HEK293T (cell line): ENCODE measurements at regions not wholly inside any gene's neighbourhood (a gene's known extent, or its start where the extent isn't known, plus 50 kb on each side); places are given as distances from the start of the nearest gene placed in this dataset.

Experiments used
- CTCF ChIA-PET: fragments of 350-600 bp; formaldehyde crosslinking; extraction: SDS; loops from one replicate; lab custom pipeline; 2021; ENCODE audit warnings: antibody characterized with exemption, inconsistent platforms; lab: Yijun Ruan, JAX
- POLR2A ChIA-PET: fragments of 350-600 bp; formaldehyde crosslinking; extraction: SDS; loops from one replicate; lab custom pipeline; 2020; ENCODE audit warnings: antibody characterized with exemption, inconsistent platforms; lab: Yijun Ruan, JAX
- DNase-seq: peaks from one replicate; pipeline ENCODE4 v3.0.0; 2012; ENCODE audit warnings: mixed read lengths; ENCODE audit errors: extremely low spot score
- ARNT ChIP-seq: fragments of 450-650 bp; IDR thresholded peaks from 2 replicates; pipeline ENCODE4 v1.6.1; 2017; ENCODE audit warnings: mild to moderate bottlenecking
- BHLHE40 ChIP-seq: fragments of 450-650 bp; IDR thresholded peaks from 2 replicates; pipeline ENCODE4 v1.6.1; 2016; ENCODE audit warnings: mild to moderate bottlenecking, moderate library complexity, borderline replicate concordance
- CTBP1 ChIP-seq: fragments of 450-650 bp; IDR thresholded peaks from 2 replicates; pipeline ENCODE4 v1.6.1; 2016; ENCODE audit warnings: borderline replicate concordance
- ELF4 ChIP-seq: fragments of 450-650 bp; IDR thresholded peaks from 2 replicates; pipeline ENCODE4 v1.6.1; 2017; ENCODE audit warnings: antibody characterized with exemption
- FOXA1 ChIP-seq: fragments of 450-650 bp; IDR thresholded peaks from 2 replicates; pipeline ENCODE4 v1.6.1; 2016; ENCODE audit warnings: mild to moderate bottlenecking
- FOXK2 ChIP-seq: fragments of 450-650 bp; IDR thresholded peaks from 2 replicates; pipeline ENCODE4 v1.6.1; 2016; ENCODE audit warnings: mild to moderate bottlenecking
- FOXM1 ChIP-seq: fragments of 450-650 bp; IDR thresholded peaks from 2 replicates; pipeline ENCODE4 v1.6.1; 2017; ENCODE audit warnings: mild to moderate bottlenecking, borderline replicate concordance
- HDGF ChIP-seq: fragments of 450-650 bp; IDR thresholded peaks from 2 replicates; pipeline ENCODE4 v1.6.1; 2017; ENCODE audit warnings: antibody characterized with exemption, borderline replicate concordance
- L3MBTL2 ChIP-seq: fragments of 450-650 bp; conservative IDR thresholded peaks from 2 replicates; pipeline ENCODE4 v1.6.1; 2016; ENCODE audit warnings: mild to moderate bottlenecking
- LEF1 ChIP-seq: fragments of 450-650 bp; IDR thresholded peaks from 2 replicates; pipeline ENCODE4 v1.6.1; 2017; ENCODE audit warnings: mild to moderate bottlenecking, borderline replicate concordance
- NFRKB ChIP-seq: fragments of 450-650 bp; IDR thresholded peaks from 2 replicates; pipeline ENCODE4 v1.6.1; 2016; ENCODE audit warnings: mild to moderate bottlenecking, moderate library complexity
- PKNOX1 ChIP-seq: fragments of 450-650 bp; IDR thresholded peaks from 2 replicates; pipeline ENCODE4 v1.6.1; 2016
- SP1 ChIP-seq: fragments of 450-650 bp; IDR thresholded peaks from 2 replicates; pipeline ENCODE4 v1.6.1; 2017
- SUZ12 ChIP-seq: fragments of 450-650 bp; IDR thresholded peaks from 2 replicates; pipeline ENCODE4 v1.6.1; 2016; ENCODE audit warnings: mild to moderate bottlenecking
- TARDBP ChIP-seq: fragments of 450-650 bp; IDR thresholded peaks from 2 replicates; pipeline ENCODE4 v1.6.1; 2016
- ZNF384 ChIP-seq: fragments of 450-650 bp; IDR thresholded peaks from 2 replicates; pipeline ENCODE4 v1.6.1; 2016

- DNase-seq, result no peak
- CTCF ChIA-PET, result no interaction called here
- no peak for TF ChIP-seq FOXM1
- TF ChIP-seq NFRKB, result no peak
- no peak for TF ChIP-seq ELF4
- TF ChIP-seq SP1, result no peak
- TF ChIP-seq FOXK2, result no peak
- TF ChIP-seq ZNF384, result no peak
- TF ChIP-seq FOXA1, result no peak
- TF ChIP-seq BHLHE40, result no peak
- TF ChIP-seq L3MBTL2, result no peak
- POLR2A ChIA-PET, result interaction anchor here (0.7 kb wide), 1 partner anchor 10 kb away, joined by 4 read pairs; no protein-coding TSS in a partner anchor
Observed at GRCh38 chr3:72322264-72322976, 525.8 kb downstream of the SHQ1 start.

DNA sequence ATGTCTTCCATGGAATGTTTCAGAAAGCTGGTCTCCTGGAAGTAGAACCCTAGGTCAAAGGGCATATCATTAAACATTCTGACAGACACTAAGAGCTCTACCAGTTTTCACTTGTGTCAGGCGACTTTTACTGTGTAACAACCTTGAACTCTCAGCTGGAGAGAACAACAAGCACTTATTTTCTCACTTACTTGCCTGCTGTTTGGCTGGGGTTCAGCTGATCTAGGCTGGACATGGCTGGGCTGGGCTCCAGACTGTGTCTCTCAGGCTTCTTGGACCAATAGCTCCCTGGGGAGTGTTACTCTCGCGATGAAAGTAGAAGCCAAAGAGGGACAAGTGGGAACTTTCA is 527.3 kb downstream of the SHQ1 start:
- POLR2A ChIA-PET, result no interaction called here
- TF ChIP-seq CTBP1, result no peak
- no peak for TF ChIP-seq SUZ12
- no peak for TF ChIP-seq TARDBP
- no peak for TF ChIP-seq FOXM1
- no peak for TF ChIP-seq L3MBTL2
- TF ChIP-seq HDGF, result no peak
- CTCF ChIA-PET, result no interaction called here
- DNase-seq, result no peak

DNA sequence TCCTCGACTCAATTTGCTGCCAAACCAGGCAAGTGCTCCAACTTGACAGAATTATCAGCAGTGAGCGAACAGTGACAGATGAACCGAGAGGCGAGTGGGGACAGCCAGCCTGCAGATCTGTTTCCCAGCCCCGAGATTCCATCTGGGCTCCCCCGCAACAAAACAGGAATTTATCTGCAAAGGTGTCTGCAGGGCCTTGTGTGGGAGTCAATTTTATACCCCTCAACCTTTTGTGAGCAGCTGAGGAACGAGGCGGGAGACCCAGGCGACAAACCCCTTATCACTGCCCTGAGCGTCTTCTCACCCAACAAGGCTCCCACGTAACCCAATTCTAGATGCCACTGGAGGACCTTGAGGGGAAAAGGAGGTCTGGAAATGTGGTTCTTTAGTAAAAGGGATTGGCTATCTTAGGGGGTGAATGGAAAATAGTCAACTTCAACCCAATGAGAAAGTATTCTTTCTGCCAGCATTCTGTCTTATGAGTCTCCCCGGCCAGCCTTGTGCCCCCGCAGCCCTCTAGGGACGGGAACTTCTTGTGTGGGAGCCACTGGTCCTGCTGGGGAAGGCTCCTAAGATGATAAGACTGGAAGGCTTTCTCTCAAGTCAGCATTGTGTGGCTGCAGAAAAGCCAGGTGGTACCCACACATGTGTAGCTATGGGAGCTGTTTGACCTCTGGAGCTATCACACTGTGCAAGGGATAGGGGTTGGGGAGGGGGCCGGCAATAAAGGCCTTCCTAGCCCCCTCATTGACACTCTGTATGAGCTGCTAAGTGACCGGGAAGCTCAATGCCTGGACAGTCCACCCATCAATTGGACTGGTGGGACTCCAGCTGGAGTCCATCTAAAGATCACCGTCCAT is 527.9 kb downstream of the SHQ1 start:
- POLR2A ChIA-PET, result no interaction called here
- CTCF ChIA-PET, result no interaction called here
- no peak for DNase-seq
- TF ChIP-seq BHLHE40 (no peak), ZNF384 (no peak), NFRKB (no peak), CTBP1 (no peak), FOXM1 (no peak)

GRCh38 chr3:72319194-72320094 is 528.8 kb downstream of the SHQ1 start:
- DNase-seq, result no peak
- TF ChIP-seq FOXK2 (no peak), TARDBP (no peak), ELF4 (no peak), LEF1 (no peak), PKNOX1 (no peak), ARNT (no peak), CTBP1 (no peak), FOXA1 (no peak), SUZ12 (no peak), NFRKB (no peak), ZNF384 (no peak), HDGF (no peak), FOXM1 (no peak), BHLHE40 (no peak), SP1 (no peak), L3MBTL2 (no peak)
- CTCF ChIA-PET, result no interaction called here
- POLR2A ChIA-PET, result no interaction called here

DNA sequence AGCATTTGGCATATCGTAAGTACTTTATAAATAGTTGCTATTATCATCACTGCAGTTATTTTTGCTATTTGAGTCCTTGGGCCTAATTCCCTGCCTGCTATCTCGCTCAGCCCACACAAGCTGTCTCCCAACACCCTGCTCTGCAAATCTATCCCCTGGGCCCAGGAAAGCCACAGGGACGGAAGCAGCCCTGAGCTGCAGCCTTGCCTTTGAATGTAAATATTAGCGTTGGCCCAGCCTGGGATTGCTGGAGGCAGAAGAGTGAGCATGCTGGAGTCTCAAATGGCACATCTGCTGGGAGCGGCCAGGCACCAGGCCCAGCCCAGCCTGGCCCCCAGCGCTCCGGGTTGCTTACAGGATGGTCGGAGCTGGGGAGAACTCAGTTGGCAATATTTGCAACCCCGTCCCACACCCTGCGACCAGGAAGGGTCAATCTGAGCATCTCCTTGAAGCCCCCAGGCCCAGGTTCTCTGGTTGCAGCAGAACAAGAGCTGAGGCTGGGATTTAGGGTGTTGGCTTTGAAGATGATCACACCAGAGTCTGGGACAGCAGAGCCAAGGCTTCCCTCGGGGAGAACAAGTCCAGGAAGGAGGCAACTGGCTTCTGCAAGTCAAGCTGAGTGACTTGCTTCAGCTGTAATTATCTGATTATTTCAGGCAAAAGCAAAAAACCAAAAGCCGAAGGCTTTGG is 529.6 kb downstream of the SHQ1 start:
- POLR2A ChIA-PET, result no interaction called here
- CTCF ChIA-PET, result interaction anchor here (0.7 kb wide), 1 partner anchor 562 kb away, joined by 4 read pairs; no protein-coding TSS in a partner anchor
- TF ChIP-seq CTBP1, result no peak
- TF ChIP-seq SUZ12, result no peak
- TF ChIP-seq FOXM1, result no peak
- no peak for TF ChIP-seq L3MBTL2
- no peak for TF ChIP-seq SP1
- no peak for TF ChIP-seq LEF1
- TF ChIP-seq NFRKB, result no peak
- no peak for TF ChIP-seq PKNOX1
- TF ChIP-seq FOXA1, result no peak
- no peak for TF ChIP-seq ARNT
- TF ChIP-seq ZNF384, result no peak
- TF ChIP-seq FOXK2, result no peak
- TF ChIP-seq BHLHE40, result no peak
- no peak for TF ChIP-seq HDGF
- TF ChIP-seq TARDBP, result no peak
- no peak for DNase-seq
